ENCODE measurements at regions not wholly inside any gene's neighbourhood (a gene's known extent, or its start where the extent isn't known, plus 50 kb on each side); places are given as distances from the start of the nearest gene placed in this dataset.

- TF ChIP-seq EP300 (IDR thresholded peaks at IDR 0.05), result no peak
- TF ChIP-seq POLR2A (IDR thresholded peaks at IDR 0.05), result no peak
- TF ChIP-seq, protein P1, sequence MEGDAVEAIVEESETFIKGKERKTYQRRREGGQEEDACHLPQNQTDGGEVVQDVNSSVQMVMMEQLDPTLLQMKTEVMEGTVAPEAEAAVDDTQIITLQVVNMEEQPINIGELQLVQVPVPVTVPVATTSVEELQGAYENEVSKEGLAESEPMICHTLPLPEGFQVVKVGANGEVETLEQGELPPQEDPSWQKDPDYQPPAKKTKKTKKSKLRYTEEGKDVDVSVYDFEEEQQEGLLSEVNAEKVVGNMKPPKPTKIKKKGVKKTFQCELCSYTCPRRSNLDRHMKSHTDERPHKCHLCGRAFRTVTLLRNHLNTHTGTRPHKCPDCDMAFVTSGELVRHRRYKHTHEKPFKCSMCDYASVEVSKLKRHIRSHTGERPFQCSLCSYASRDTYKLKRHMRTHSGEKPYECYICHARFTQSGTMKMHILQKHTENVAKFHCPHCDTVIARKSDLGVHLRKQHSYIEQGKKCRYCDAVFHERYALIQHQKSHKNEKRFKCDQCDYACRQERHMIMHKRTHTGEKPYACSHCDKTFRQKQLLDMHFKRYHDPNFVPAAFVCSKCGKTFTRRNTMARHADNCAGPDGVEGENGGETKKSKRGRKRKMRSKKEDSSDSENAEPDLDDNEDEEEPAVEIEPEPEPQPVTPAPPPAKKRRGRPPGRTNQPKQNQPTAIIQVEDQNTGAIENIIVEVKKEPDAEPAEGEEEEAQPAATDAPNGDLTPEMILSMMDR (IDR thresholded peaks at IDR 0.05), result no peak
- no peak for TF ChIP-seq POLR2AphosphoS5 (IDR thresholded peaks at IDR 0.05)
- intact Hi-C loops (cut with DNase I), result no loop called here
These were observed 148.0 kb upstream of the ZRANB2 start for GRCh38 chr1:71228742-71229365.

GRCh38 chr1:71228241-71228640 is 147.4 kb upstream of the ZRANB2 start:
- no peaks in the 10 kb centered on the region for H3K4me1 ChIP-seq
- no peak overlapping the region for H3K4me3 ChIP-seq
- TF ChIP-seq, protein P1 (IDR thresholded peaks at IDR 0.05), result no peak
- TF ChIP-seq EP300 (IDR thresholded peaks at IDR 0.05), result no peak
- no peak for DNase-seq
- intact Hi-C loops (cut with DNase I), result no loop called here
- 90 to 92% methylated on average over 4 of the region's 4 CpGs for WGBS, 2 donors
- H3K36me3 ChIP-seq, result no peaks in the 10 kb centered on the region
- no peaks in the 10 kb centered on the region for H3K27me3 ChIP-seq
- no peak overlapping the region for H3K27ac ChIP-seq
- H3K9me3 ChIP-seq, result no peaks in the 10 kb centered on the region

More at GRCh38 chr1:71228742-71229365, 148.0 kb upstream of the ZRANB2 start:
- Histone ChIP-seq H3K4me3 (no peak overlapping the region), H3K36me3 (no peaks in the 10 kb centered on the region), H3K27ac (no peak overlapping the region), H3K4me1 (no peaks in the 10 kb centered on the region), H3K9me3 (no peaks in the 10 kb centered on the region), H3K27me3 (no peaks in the 10 kb centered on the region)
- no peak for DNase-seq
- 76 to 87% methylated on average over 12 of the region's 12 CpGs for WGBS, 2 donors

GRCh38 chr1:71224741-71225377 is 144.0 kb upstream of the ZRANB2 start:
- H3K9me3 ChIP-seq, result no peaks in the 10 kb centered on the region
- DNase-seq, result no peak
- intact Hi-C loops (cut with DNase I), result no loop called here
- no peaks in the 10 kb centered on the region for H3K27me3 ChIP-seq
- H3K36me3 ChIP-seq, result no peaks in the 10 kb centered on the region
- TF ChIP-seq POLR2A (IDR thresholded peaks at IDR 0.05), result no peak
- TF ChIP-seq, protein P1 (IDR thresholded peaks at IDR 0.05), result no peak
- TF ChIP-seq EP300 (IDR thresholded peaks at IDR 0.05), result no peak
- TF ChIP-seq POLR2AphosphoS5 (IDR thresholded peaks at IDR 0.05), result no peak
- 91 to 93% methylated on average over 4 of the region's 4 CpGs for WGBS, 2 donors
- no peak overlapping the region for H3K27ac ChIP-seq
- H3K4me1 ChIP-seq, result no peaks in the 10 kb centered on the region
- H3K4me3 ChIP-seq, result no peak overlapping the region

DNA sequence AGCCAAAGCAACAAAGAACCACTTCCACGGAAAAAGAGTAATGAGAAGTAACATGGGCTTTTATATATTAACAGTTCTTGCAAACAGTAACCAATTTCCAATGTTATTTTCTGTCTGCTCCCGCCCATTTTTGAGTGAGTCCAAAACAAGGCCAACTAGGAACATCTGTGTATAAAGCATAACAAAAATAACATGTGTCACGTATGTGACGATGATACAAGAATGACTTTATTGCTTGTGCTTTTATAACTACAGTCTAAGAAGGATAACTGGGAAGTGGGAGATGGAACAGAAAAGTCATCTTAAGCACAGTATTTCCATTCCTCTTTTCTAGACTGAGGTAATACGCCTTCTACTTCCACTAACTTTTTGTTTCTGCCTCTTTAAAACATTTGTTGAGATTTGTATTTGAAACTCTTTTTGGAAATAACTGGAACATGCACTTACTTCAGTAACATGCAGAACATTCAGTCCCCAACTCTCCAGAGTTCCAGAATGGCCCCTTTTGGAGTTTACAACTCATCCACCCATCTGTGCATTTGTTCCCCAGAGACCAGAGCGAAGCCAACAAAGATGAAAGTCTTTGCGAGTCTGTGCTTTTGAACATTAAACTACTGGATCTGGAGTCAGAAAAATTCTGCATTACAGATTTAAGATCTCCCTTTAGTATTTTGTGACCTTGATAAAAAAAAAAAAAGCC is 143.0 kb upstream of the ZRANB2 start:
- H3K27ac ChIP-seq, result no peak overlapping the region
- no peak for DNase-seq
- intact Hi-C loops (cut with DNase I), result no loop called here
- WGBS, 2 donors, result 82 to 85% methylated on average over 7 of the region's 7 CpGs
- no peaks in the 10 kb centered on the region for H3K36me3 ChIP-seq
- H3K27me3 ChIP-seq, result no peaks in the 10 kb centered on the region
- TF ChIP-seq, protein P1 (IDR thresholded peaks at IDR 0.05), result no peak
- no peak for TF ChIP-seq EP300 (IDR thresholded peaks at IDR 0.05)
- TF ChIP-seq POLR2AphosphoS5 (IDR thresholded peaks at IDR 0.05), result no peak
- TF ChIP-seq POLR2A (IDR thresholded peaks at IDR 0.05), result no peak
- H3K4me3 ChIP-seq, result no peak overlapping the region
- no peaks in the 10 kb centered on the region for H3K9me3 ChIP-seq
- no peaks in the 10 kb centered on the region for H3K4me1 ChIP-seq
